PFSK-1 (cell line): ENCODE measurements at regions not wholly inside any gene's neighbourhood (a gene's known extent, or its start where the extent isn't known, plus 50 kb on each side); places are given as distances from the start of the nearest gene placed in this dataset.

ENCODE experiments used
- FOXP2 ChIP-seq: optimal IDR thresholded peaks from 2 replicates; pipeline ENCODE3; 2011; ENCODE audit warnings: borderline replicate concordance, control low read depth, inconsistent platforms; ENCODE audit not compliant: insufficient read depth; ENCODE audit errors: extremely low read length, extremely low read depth
- POLR2AphosphoS5 ChIP-seq: IDR thresholded peaks from 2 replicates; pipeline ENCODE4 v1.6.1; 2012; ENCODE audit warnings: low read depth, mild to moderate bottlenecking, control low read depth, low read length, moderate library complexity
- SIN3A ChIP-seq: IDR thresholded peaks from 2 replicates; pipeline ENCODE4 v1.6.1; 2012; ENCODE audit warnings: mild to moderate bottlenecking, low read length, moderate library complexity, borderline replicate concordance; ENCODE audit not compliant: insufficient read depth
- TAF1 ChIP-seq: IDR thresholded peaks from 2 replicates; pipeline ENCODE4 v1.6.1; 2012; ENCODE audit warnings: low read length, control low read depth, borderline replicate concordance; ENCODE audit not compliant: insufficient read depth
- TF ChIP-seq, protein P1 (sequence below), 2 experiments: IDR thresholded peaks; 2 replicates each; pipeline versions ENCODE4 v1.6.1 to v1.8.0; 2011 to 2012; ENCODE audit warnings: low read depth in 2 of 2, low read length in 2 of 2, control low read depth in 1 of 2, inconsistent platforms in 1 of 2, mild to moderate bottlenecking in 1 of 2, moderate library complexity in 1 of 2; ENCODE audit not compliant: insufficient read depth in 1 of 2

GRCh38 chr6:21905531-21905930 lies 312.0 kb downstream of the SOX4 start:
- TF ChIP-seq SIN3A = no peak
- TF ChIP-seq, protein P1, sequence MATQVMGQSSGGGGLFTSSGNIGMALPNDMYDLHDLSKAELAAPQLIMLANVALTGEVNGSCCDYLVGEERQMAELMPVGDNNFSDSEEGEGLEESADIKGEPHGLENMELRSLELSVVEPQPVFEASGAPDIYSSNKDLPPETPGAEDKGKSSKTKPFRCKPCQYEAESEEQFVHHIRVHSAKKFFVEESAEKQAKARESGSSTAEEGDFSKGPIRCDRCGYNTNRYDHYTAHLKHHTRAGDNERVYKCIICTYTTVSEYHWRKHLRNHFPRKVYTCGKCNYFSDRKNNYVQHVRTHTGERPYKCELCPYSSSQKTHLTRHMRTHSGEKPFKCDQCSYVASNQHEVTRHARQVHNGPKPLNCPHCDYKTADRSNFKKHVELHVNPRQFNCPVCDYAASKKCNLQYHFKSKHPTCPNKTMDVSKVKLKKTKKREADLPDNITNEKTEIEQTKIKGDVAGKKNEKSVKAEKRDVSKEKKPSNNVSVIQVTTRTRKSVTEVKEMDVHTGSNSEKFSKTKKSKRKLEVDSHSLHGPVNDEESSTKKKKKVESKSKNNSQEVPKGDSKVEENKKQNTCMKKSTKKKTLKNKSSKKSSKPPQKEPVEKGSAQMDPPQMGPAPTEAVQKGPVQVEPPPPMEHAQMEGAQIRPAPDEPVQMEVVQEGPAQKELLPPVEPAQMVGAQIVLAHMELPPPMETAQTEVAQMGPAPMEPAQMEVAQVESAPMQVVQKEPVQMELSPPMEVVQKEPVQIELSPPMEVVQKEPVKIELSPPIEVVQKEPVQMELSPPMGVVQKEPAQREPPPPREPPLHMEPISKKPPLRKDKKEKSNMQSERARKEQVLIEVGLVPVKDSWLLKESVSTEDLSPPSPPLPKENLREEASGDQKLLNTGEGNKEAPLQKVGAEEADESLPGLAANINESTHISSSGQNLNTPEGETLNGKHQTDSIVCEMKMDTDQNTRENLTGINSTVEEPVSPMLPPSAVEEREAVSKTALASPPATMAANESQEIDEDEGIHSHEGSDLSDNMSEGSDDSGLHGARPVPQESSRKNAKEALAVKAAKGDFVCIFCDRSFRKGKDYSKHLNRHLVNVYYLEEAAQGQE (IDR thresholded peaks at IDR 0.05; ENCODE audit: insufficient read depth in 1 of 2, low read depth in 2 of 2, low read length in 2 of 2) = no peak
- TF ChIP-seq POLR2AphosphoS5 = no peak
- TF ChIP-seq FOXP2 = no peak
- TF ChIP-seq TAF1 = no peak
